Loucy (cell line): ENCODE measurements at regions not wholly inside any gene's neighbourhood (a gene's known extent, or its start where the extent isn't known, plus 50 kb on each side); places are given as distances from the start of the nearest gene placed in this dataset.

Experiments
- H2AFZ ChIP-seq: fragments of 200-600 bp; sonication (generic); 2 replicates; pipeline ENCODE4 v1.6.0; 2016; ENCODE audit warnings: antibody characterized with exemption, mild to moderate bottlenecking, low read length, moderate library complexity
- H3F3A ChIP-seq: fragments of 200-600 bp; 2 replicates; pipeline ENCODE4 v1.6.0; 2016; ENCODE audit warnings: antibody characterized with exemption, low read depth, mild to moderate bottlenecking
- H3K27me3 ChIP-seq: fragments of 200-600 bp; sonication (generic); 2 replicates; pipeline ENCODE4 v1.6.1; 2014; ENCODE audit warnings: low read length, mild to moderate bottlenecking; ENCODE audit not compliant: insufficient read depth, poor library complexity, severe bottlenecking
- H3K36me3 ChIP-seq: fragments of 200-600 bp; sonication (generic); 2 replicates; pipeline ENCODE4 v1.6.1; 2016; ENCODE audit warnings: low read length; ENCODE audit not compliant: insufficient read depth
- H3K4me1 ChIP-seq: fragments of 200-600 bp; sonication (generic); 2 replicates; pipeline ENCODE4 v1.5.1; 2014; ENCODE audit warnings: low read length, mild to moderate bottlenecking; ENCODE audit not compliant: insufficient read depth, poor library complexity, severe bottlenecking
- H3K4me2 ChIP-seq: fragments of 200-600 bp; sonication (generic); 2 replicates; pipeline ENCODE4 v1.6.0; 2014; ENCODE audit warnings: antibody characterized with exemption, low read length, low read depth, mild to moderate bottlenecking; ENCODE audit not compliant: poor library complexity, severe bottlenecking
- H3K4me3 ChIP-seq: fragments of 200-600 bp; sonication (generic); 2 replicates; pipeline ENCODE4 v1.5.1; 2014; ENCODE audit warnings: low read length, mild to moderate bottlenecking, mixed read lengths; ENCODE audit not compliant: poor library complexity, severe bottlenecking
- H3K79me2 ChIP-seq: fragments of 200-600 bp; sonication (generic); 2 replicates; pipeline ENCODE4 v1.6.1; 2014; ENCODE audit warnings: low read length; ENCODE audit not compliant: insufficient read depth
- H3K9ac ChIP-seq: fragments of 200-600 bp; sonication (generic); 2 replicates; pipeline ENCODE4 v1.6.0; 2014; ENCODE audit warnings: mild to moderate bottlenecking, low read depth, low read length, moderate library complexity; ENCODE audit not compliant: poor library complexity, severe bottlenecking
- H3K9me2 ChIP-seq: fragments of 200-600 bp; sonication (generic); replicated peaks from 2 replicates; pipeline ENCODE4 v1.6.1; 2016; ENCODE audit warnings: low read depth, low read length, mixed read lengths
- H3K9me3 ChIP-seq: fragments of 200-600 bp; sonication (generic); 2 replicates; pipeline ENCODE4 v1.6.1; 2014; ENCODE audit warnings: mild to moderate bottlenecking, antibody characterized with exemption, low read length, low read depth; ENCODE audit not compliant: insufficient read depth
- H4K20me1 ChIP-seq: fragments of 200-600 bp; sonication (generic); 2 replicates; pipeline ENCODE4 v1.6.0; 2014; ENCODE audit warnings: antibody characterized with exemption, low read length, mild to moderate bottlenecking; ENCODE audit not compliant: insufficient read depth, poor library complexity, severe bottlenecking
- CTCF ChIP-seq: fragments of 200-600 bp; sonication (generic); conservative IDR thresholded peaks from 2 replicates; pipeline ENCODE4 v1.5.1; 2014; ENCODE audit warnings: mild to moderate bottlenecking, antibody characterized with exemption, low read length
- EZH2phosphoT487 ChIP-seq: fragments of 200-600 bp; IDR thresholded peaks from 2 replicates; pipeline ENCODE4 v1.6.1; 2018; ENCODE audit warnings: antibody characterized with exemption, mild to moderate bottlenecking, moderate library complexity, borderline replicate concordance

GRCh38 chr2:18169893-18170175 lies 291.4 kb downstream of the KCNS3 start:
- no peak overlapping the region for H2AFZ ChIP-seq
- H3K9me3 ChIP-seq, result no peaks in the 10 kb centered on the region
- no peaks in the 10 kb centered on the region for H3K27me3 ChIP-seq
- no peaks in the 10 kb centered on the region for H3K9me2 ChIP-seq
- H3F3A ChIP-seq, result no peaks in the 10 kb centered on the region
- no peaks in the 10 kb centered on the region for H3K4me1 ChIP-seq
- H3K36me3 ChIP-seq, result no peaks in the 10 kb centered on the region
- no peaks in the 10 kb centered on the region for H3K79me2 ChIP-seq
- no peak overlapping the region for H3K4me3 ChIP-seq
- no peak overlapping the region for H3K9ac ChIP-seq
- no peaks in the 10 kb centered on the region for H4K20me1 ChIP-seq
- TF ChIP-seq EZH2phosphoT487 (no peak), CTCF (no peak)
- H3K4me2 ChIP-seq, result no peak overlapping the region

GRCh38 chr2:18169121-18169892 lies 290.8 kb downstream of the KCNS3 start:
- no peaks in the 10 kb centered on the region for H3K79me2 ChIP-seq
- H3K4me2 ChIP-seq, result no peak overlapping the region
- no peaks in the 10 kb centered on the region for H3K9me2 ChIP-seq
- H3K4me3 ChIP-seq, result no peak overlapping the region
- no peaks in the 10 kb centered on the region for H4K20me1 ChIP-seq
- H3K36me3 ChIP-seq, result no peaks in the 10 kb centered on the region
- no peaks in the 10 kb centered on the region for H3F3A ChIP-seq
- TF ChIP-seq EZH2phosphoT487 (no peak), CTCF (no peak)
- H3K9ac ChIP-seq, result no peak overlapping the region
- no peak overlapping the region for H2AFZ ChIP-seq
- no peaks in the 10 kb centered on the region for H3K4me1 ChIP-seq
- no peaks in the 10 kb centered on the region for H3K9me3 ChIP-seq
- H3K27me3 ChIP-seq, result no peaks in the 10 kb centered on the region

- no peaks in the 10 kb centered on the region for H3K9me3 ChIP-seq
- TF ChIP-seq CTCF, result no peak
- no peak for TF ChIP-seq EZH2phosphoT487
- no peak overlapping the region for H3K4me3 ChIP-seq
- H3K27me3 ChIP-seq, result no peaks in the 10 kb centered on the region
- no peaks in the 10 kb centered on the region for H3K36me3 ChIP-seq
- no peaks in the 10 kb centered on the region for H3K79me2 ChIP-seq
- no peak overlapping the region for H3K4me2 ChIP-seq
- no peaks in the 10 kb centered on the region for H3F3A ChIP-seq
- H2AFZ ChIP-seq, result no peak overlapping the region
- H3K9me2 ChIP-seq, result no peaks in the 10 kb centered on the region
- no peaks in the 10 kb centered on the region for H4K20me1 ChIP-seq
- H3K4me1 ChIP-seq, result no peaks in the 10 kb centered on the region
- no peak overlapping the region for H3K9ac ChIP-seq
Measured at GRCh38 chr2:18167871-18168270, 289.4 kb downstream of the KCNS3 start.
